GM21423 (cell line): ENCODE measurements at regions not wholly inside any gene's neighbourhood (a gene's known extent, or its start where the extent isn't known, plus 50 kb on each side); places are given as distances from the start of the nearest gene placed in this dataset.

ENCODE experiments used
- ATAC-seq: cut with Tn5 transposase; IDR thresholded peaks from one replicate; pipeline ENCODE4 v1.9.1; 2021; ENCODE audit warnings: mild to moderate bottlenecking, moderate library complexity; ENCODE audit not compliant: unreplicated experiment

- ATAC-seq = no peak
These were observed 132.1 kb upstream of the BLID start for GRCh38 chr11:122248131-122248530.

GRCh38 chr11:122246874-122247273, 130.9 kb upstream of the BLID start:
- no peak for ATAC-seq

GRCh38 chr11:122242731-122243130, 126.7 kb upstream of the BLID start:
- no peak for ATAC-seq

- no peak for ATAC-seq
These were observed 125.6 kb upstream of the BLID start for GRCh38 chr11:122241566-122241965.

- ATAC-seq = no peak
These were observed 124.6 kb upstream of the BLID start for GRCh38 chr11:122240638-122241037.

- no peak for ATAC-seq
These were observed 119.6 kb upstream of the BLID start for GRCh38 chr11:122235615-122236014.

- no peak for ATAC-seq
These were observed 118.8 kb upstream of the BLID start for GRCh38 chr11:122234780-122235179.

GRCh38 chr11:122234257-122234656, 118.2 kb upstream of the BLID start:
- no peak for ATAC-seq

- ATAC-seq = no peak
These were observed 117.0 kb upstream of the BLID start for GRCh38 chr11:122232985-122233384.

- ATAC-seq = no peak
These were observed 114.4 kb upstream of the BLID start for GRCh38 chr11:122230385-122230755.

- ATAC-seq = no peak
These were observed 113.7 kb upstream of the BLID start for GRCh38 chr11:122229481-122230384.

- ATAC-seq = no peak
These were observed 113.1 kb upstream of the BLID start for GRCh38 chr11:122229078-122229477.

- ATAC-seq = no peak
These were observed 110.9 kb upstream of the BLID start for GRCh38 chr11:122226810-122227379.

- ATAC-seq = no peak
These were observed 108.9 kb upstream of the BLID start for GRCh38 chr11:122224867-122225266.

- ATAC-seq = no peak
These were observed 104.3 kb upstream of the BLID start for GRCh38 chr11:122220321-122220720.

- ATAC-seq = no peak
These were observed 103.8 kb upstream of the BLID start for GRCh38 chr11:122219791-122220190.

- peak; percentile 90 for ATAC-seq
These were observed 99.4 kb upstream of the BLID start for GRCh38 chr11:122215244-122215992.

GRCh38 chr11:122214567-122214966, 98.6 kb upstream of the BLID start:
- ATAC-seq = no peak

GRCh38 chr11:122214080-122214479, 98.1 kb upstream of the BLID start:
- no peak for ATAC-seq

- ATAC-seq = no peak
These were observed 97.2 kb upstream of the BLID start for GRCh38 chr11:122213171-122213570.

GRCh38 chr11:122210367-122210997, 94.5 kb upstream of the BLID start:
- no peak for ATAC-seq
